CD1c-positive myeloid dendritic cell (primary cell): ENCODE measurements at regions not wholly inside any gene's neighbourhood (a gene's known extent, or its start where the extent isn't known, plus 50 kb on each side); places are given as distances from the start of the nearest gene placed in this dataset.
"Not testable (repeated sequence)": the region's sequence is repeated elsewhere in the genome, so short reads cannot be mapped to it uniquely, and the experiment has no call there.

Experiments used
- DNase-seq: peaks from one replicate; pipeline ENCODE4 v3.0.0-alpha.2; 2016; ENCODE audit errors: extremely low spot score

GRCh38 chr6:93962566-93962965 lies 543.2 kb upstream of the EPHA7 start:
- DNase-seq = no peak

DNA sequence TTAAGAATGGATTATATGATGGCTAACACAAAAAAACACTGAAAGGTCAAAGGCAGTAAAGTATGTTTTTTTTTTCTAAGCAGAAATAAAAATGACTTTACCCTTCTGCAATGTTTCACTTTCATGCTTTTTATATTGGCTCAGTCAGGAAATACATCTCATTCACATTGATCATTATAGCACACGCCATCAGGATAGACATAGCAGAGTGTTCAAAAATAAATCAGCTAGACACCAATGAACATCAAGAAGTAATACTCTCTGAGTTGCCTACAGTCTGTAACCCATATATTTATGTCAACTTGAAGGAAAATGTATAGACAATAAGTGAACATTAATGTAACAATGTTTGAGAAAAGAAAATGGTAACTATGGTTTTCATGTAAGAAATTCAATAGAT lies 535.2 kb upstream of the EPHA7 start:
- no peak for DNase-seq

- no peak for DNase-seq
Observed at GRCh38 chr6:93943661-93944060, 524.3 kb upstream of the EPHA7 start.

GRCh38 chr6:93940381-93940780 lies 521.0 kb upstream of the EPHA7 start:
- DNase-seq = no peak

DNA sequence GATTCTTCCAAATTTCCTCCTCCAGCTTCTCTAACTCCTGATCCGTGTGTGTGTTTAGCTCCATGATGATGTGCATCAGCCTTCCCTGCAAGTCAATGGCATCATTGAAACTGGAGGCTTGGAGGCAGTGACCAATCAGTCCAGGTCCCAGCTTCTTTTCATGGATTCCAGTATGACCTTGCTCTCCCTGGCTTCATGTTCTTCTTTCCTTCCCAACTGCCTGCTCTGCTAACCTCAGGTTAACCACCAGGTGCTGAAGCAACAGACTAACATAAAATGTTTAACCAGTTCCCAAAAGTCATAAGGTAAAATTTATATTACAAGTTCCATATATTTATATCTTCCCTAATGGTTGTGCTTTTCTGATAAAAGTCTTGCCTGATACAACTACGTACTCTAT lies 512.8 kb upstream of the EPHA7 start:
- no peak for DNase-seq

- no peak for DNase-seq
Observed at GRCh38 chr6:93927731-93928130, 508.4 kb upstream of the EPHA7 start.

DNA sequence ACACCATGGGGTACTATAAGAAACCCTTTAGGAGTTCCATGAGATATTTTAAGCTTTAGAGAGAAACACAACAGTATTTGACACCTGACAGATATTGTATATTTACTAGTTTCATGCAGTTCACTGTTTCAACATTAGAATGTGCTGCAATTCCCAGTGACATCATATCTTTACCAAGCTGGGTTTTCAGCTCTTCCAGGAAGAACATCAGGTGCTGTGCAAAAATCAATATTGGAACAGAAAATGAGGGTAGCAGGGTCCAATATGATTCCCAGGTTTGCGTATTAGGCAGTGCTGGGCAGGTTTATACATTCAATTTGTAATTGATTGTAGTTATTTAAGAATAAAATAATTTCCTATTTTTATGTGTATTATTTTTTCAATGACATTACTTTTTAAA lies 500.0 kb upstream of the EPHA7 start:
- DNase-seq = no peak

DNA sequence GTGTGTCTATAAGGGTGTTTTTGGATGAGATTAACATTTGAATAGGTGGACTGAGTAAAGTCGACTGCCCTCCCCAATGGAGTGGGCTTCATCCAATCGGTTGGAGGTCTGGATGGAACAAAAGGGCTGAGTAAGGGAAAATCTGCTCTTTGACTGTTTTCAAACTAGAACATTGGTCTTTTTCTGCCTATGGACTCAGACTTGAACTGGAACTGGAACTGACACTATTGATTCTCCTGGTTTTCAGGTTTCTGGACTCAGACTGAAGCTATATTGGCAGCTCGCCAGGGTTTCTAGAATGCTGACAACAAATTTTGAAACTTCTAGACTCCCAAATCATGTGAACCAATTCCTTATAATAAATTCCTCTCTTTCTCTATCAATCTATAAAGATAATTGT lies 498.9 kb upstream of the EPHA7 start:
- no peak for DNase-seq

- no peak for DNase-seq
Observed at GRCh38 chr6:93917216-93917615, 497.9 kb upstream of the EPHA7 start.

GRCh38 chr6:93916716-93917115 lies 497.4 kb upstream of the EPHA7 start:
- DNase-seq = no peak

DNA sequence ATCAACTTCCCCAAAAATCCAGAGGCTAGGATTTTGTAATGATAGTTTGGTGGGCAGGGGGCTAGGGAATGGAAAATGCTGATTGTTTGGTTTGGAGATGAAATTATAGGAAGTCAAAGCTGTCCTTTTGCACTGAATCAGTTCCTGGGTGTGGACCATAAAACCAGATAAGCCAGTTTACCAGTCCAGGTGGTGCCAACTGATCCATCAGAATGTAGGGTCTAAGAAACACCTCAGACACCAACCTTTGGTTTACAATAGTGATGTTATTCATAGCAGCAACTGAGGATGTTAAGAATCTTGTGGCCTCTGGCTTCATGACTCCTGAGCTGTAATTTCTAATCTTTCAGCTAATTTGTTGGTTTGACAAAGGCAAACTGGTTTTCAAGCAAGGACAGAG lies 496.6 kb upstream of the EPHA7 start:
- no peak for DNase-seq

- no peak for DNase-seq
Observed at GRCh38 chr6:93902517-93902916, 483.2 kb upstream of the EPHA7 start.

DNA sequence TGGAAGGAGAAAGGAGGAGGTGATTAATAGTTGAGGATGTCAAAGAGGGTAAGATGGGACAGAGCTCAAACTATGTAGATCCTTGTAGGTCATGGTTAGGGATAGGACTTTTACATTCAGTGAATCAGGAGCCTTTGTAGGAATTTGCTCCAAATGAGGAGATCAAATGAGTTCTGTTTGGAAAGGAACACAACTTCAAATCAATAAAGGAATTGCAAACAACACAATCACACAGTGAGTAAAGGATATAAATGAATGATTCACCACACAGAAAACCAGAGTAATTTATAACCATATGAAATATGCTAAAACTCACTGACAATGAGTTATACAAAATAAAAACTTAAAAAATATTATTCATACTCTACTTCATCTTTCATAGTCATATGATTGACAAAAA lies 480.8 kb upstream of the EPHA7 start:
- DNase-seq = no peak

DNA sequence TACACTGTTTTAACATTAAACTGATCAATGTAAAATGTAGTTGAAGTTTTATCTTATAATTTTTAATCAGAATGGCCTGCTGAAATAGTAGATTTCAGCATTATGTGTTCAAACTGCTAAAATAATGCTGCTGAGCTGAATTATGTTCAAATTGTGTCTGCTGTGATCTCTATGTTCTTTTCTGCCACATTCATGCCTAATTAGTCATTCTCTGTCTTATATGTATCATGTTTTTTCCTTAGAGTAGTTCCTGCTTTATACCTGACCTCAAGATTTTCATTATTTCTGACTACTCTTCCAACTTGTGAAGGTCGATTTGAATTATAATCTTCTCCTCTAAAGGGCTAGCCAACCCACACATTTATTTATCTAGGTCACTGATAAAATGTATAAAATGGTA lies 476.7 kb upstream of the EPHA7 start:
- no peak for DNase-seq

DNA sequence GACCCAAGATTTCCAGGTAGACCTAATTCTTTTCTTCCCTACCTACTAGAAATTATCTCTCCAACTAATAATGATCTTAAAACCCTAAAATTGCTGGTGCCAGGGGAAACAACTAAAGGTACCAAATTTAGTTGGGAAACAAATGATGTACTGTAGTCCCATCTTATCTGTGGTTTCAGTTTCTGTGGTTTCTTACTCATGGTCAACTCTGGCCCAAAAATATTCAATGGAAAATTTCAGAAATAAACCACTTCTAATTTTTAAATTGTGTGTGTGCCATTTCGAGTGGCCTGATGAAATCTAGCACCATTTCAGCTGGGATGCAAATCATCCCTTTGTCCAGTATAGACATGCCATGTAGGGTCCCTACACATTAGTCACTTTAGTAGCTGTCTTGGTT lies 475.2 kb upstream of the EPHA7 start:
- no peak for DNase-seq

DNA sequence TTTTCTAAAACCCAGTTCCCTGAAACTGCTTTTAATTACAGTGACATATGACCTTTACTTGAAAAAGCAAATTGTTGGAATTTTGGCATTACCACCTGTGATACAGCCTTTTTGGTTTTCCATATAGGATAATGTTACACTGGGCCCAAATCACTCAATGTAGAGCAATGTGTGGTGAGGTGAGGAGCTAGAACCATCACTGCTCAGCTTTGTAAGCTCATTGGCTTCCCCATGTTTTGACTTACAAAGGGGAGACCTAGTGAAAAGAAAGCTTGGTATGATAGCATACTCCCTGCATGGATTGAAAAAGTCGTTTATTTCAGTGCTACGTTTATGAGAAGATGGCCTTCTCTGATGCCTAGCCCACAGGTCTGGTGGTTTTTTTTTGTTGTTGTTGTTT lies 470.4 kb upstream of the EPHA7 start:
- no peak for DNase-seq

DNA sequence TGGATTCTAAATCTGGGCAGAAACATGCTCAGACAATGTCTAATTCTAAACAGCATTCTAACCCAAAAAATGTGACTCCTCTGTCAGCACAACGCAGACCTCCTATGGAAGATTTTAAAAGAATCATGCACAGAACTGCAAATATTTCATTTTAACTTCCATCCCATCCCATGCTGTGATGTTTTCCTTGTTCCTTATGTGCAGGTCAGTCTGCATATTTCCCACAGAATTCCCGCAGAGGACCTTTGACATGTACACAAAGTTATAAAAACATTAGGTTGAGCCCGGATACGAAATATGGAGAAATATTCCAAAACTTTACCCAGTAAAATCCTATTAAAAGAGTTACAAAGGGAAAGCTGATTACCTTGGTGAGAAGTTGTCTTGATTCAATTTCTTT lies 467.1 kb upstream of the EPHA7 start:
- no peak for DNase-seq

DNA sequence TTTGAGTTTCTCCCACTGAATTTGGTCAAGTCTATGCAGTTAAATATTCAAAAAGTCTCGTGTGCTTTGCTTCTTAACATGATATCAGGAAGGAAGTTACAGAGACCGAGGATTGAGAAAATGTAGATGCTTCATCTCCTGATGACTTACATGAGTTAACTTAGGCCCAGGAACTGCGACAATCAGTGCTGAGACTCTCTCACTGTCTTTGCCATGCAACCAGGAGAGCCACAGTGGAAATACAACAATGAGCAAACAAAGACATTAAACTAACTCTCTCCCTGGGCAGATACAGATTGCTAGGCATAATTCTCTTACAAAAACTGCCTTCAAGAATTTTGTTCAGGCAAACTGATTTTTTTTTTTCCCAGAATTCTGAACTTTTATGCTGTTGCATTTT lies 440.6 kb upstream of the EPHA7 start:
- DNase-seq = no peak

DNA sequence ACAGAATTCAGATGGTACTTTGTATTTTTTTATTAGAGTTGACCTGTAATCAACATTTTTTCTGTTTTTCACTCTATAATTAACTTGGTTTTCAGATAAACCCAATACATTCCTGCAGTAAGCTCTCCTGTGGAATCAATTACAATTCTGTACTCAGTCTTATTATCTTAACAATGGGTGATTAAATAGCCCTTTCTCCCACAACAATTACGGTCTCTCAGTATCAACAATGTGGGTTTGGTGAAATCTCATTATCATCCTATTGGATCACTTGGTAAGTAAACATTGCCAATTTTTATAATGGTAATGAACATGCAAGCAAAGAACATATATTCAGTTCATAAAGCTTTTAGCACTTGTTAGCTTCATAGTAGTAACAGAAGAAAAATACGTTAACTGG lies 438.9 kb upstream of the EPHA7 start:
- no peak for DNase-seq

- no peak for DNase-seq
Observed at GRCh38 chr6:93849857-93850256, 430.5 kb upstream of the EPHA7 start.

DNA sequence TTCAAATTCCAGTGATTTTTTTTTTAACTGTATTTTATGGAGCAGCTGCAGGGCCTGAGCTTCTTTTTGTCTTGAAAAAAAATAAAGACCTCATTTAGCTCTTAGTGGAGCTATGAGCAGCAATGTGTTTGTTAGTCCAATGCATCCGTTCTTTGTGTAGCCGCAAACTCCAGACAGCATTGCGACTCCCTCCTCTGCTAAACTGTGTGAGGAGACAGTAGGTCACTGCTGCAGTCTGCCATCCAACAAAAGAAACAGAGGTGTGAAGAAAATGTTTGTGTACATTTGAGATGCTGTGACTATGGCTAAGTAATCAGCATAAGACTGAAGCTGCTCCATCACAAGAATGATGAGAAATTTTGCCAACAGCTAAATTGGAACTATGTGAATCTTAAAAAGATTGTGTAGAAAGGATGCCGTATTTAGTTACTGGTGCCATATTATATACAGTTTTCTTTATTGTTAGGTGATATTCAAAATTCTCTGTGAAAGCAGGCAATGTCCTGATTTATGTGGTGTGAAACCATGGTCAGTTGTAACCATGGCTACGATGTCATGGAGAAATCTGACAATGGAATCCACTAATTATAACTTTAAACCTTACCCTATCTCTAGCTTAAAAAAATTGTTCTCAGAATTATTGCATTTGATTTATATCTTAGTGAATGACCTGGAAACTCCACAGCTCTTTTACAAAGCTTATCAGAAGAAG lies 428.8 kb upstream of the EPHA7 start:
- no peak for DNase-seq

DNA sequence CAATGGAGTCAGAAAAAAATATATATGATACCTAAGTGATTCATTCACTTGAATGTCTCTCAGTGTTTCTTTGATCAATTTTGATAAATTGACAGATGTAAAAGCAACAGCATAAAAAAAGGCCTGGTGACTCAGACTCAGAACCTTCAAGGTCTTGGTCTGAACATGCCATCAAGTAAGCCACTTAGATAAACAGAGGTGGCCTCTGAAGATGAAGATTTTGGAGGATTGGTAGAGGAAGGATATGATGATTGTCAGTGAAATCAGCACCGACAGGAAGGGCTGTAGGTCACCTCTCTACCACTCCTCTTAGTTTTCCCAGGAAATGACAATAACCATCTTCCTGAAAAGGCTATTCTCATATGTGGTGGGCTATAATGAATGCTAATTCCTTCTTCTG lies 422.8 kb upstream of the EPHA7 start:
- DNase-seq = no peak

GRCh38 chr6:93835451-93836145 lies 416.2 kb upstream of the EPHA7 start:
- DNase-seq = not testable (repeated sequence)

- DNase-seq = not testable (repeated sequence)
Observed at GRCh38 chr6:93835026-93835425, 415.7 kb upstream of the EPHA7 start.
